ENCODE measurements at regions not wholly inside any gene's neighbourhood (a gene's known extent, or its start where the extent isn't known, plus 50 kb on each side); places are given as distances from the start of the nearest gene placed in this dataset.

GRCh38 chr7:67486401-67486800 is 489.8 kb downstream of the TYW1 start:
- no peak for TF ChIP-seq POLR2AphosphoS5 (IDR thresholded peaks at IDR 0.05)
- TF ChIP-seq EP300 (IDR thresholded peaks at IDR 0.05): no peak
- no peak for TF ChIP-seq CTCF (IDR thresholded peaks at IDR 0.05)
